Sigmoid colon (tissue), 6 donors: ENCODE measurements at regions not wholly inside any gene's neighbourhood (a gene's known extent, or its start where the extent isn't known, plus 50 kb on each side); places are given as distances from the start of the nearest gene placed in this dataset.

Experiments
- DNase-seq: peaks from one replicate; pipeline ENCODE4 v3.0.0-alpha.2; 2019
- H3K27ac ChIP-seq, 4 donors: fragments of 200-600 bp; sonication (generic); one replicate each; pipeline ENCODE4 v1.5.1; 2016 to 2019; ENCODE audit warnings: mild to moderate bottlenecking in 1 of 4
- H3K27me3 ChIP-seq, 3 donors: fragments of 200-600 bp; sonication (generic); one replicate each; pipeline ENCODE4 v1.5.1; 2019; ENCODE audit warnings: mild to moderate bottlenecking in 1 of 3
- H3K36me3 ChIP-seq, 4 donors: fragments of 200-600 bp; sonication (generic); one replicate each; pipeline ENCODE4 v1.5.1; 2016 to 2019
- H3K4me1 ChIP-seq, 4 donors: fragments of 200-600 bp; sonication (generic); one replicate each; pipeline ENCODE4 v1.5.1; 2017 to 2019
- H3K4me3 ChIP-seq, 4 donors: fragments of 200-600 bp; sonication (generic); one replicate each; pipeline ENCODE4 v1.5.1; 2017 to 2019; ENCODE audit warnings: mild to moderate bottlenecking in 2 of 4, moderate library complexity in 1 of 4
- H3K9me3 ChIP-seq, 4 donors: fragments of 200-600 bp in 3 of 4; sonication (generic) in 3 of 4; one replicate each; pipeline versions ENCODE4 v1.5.1 to v1.6.1; 2013 to 2019
- EP300 ChIP-seq, 4 donors: sonication (generic); formaldehyde crosslinking; IDR thresholded peaks; one replicate each; pipeline ENCODE4 v1.6.1; 2017; ENCODE audit warnings: antibody characterized with exemption in 4 of 4
- POLR2A ChIP-seq, 2 donors: fragments of 450-650 bp; IDR thresholded peaks; one replicate each; pipeline ENCODE4 v1.6.1; 2016; ENCODE audit warnings: antibody characterized with exemption in 2 of 2, mild to moderate bottlenecking in 2 of 2, moderate library complexity in 2 of 2
- POLR2AphosphoS5 ChIP-seq, 4 donors: sonication (generic); formaldehyde crosslinking; IDR thresholded peaks; one replicate each; pipeline ENCODE4 v1.6.1; 2017; ENCODE audit warnings: antibody characterized with exemption in 4 of 4
- WGBS, 2 donors: extraction: QIAGEN DNeasy Blood & Tissue Kit; methylation state at CpG; one replicate each; pipeline ENCODE4 v1.1.7; 2013; 5-methylcytosine and 5-hydroxymethylcytosine counted together
- intact Hi-C: fragments of 100-400 bp; cut with DNase I; formaldehyde crosslinking; loops from one replicate; pipeline ENCODE4 v1.15.1; 2023
- TF ChIP-seq, protein P1 (sequence below), 4 experiments: fragments of 450-650 bp in 3 of 4; fragments of 200-600 bp in 1 of 4; IDR thresholded peaks; one replicate each; pipeline ENCODE4 v1.5.1; 2016 to 2019; ENCODE audit warnings: antibody characterized with exemption in 4 of 4, mild to moderate bottlenecking in 3 of 4, moderate library complexity in 2 of 4
- donor health status: healthy with polysubstance abuse.
- donor health status: healthy.

DNA sequence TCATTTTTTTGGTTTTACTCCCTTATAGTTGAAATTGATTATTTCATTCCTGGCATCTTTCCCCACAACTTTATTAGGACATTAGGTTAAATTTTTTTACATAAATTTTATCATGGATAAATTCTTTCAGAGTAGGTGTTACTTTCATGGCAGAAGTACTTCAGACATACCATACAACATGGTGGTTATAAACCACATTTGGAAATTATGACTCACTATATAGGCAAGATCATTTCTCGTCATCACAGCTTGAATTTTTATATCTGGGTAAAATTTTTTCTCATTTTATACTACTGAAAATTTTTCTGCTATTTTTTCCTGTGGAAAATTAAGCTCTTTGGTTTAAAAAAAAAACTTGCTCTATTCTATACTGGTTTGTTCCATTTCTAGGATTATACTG is 111.9 kb upstream of the COL5A2 start:
- intact Hi-C loops = no loop called here
- H3K36me3 ChIP-seq = no peaks in the 10 kb centered on the region
- peaks cover 0 to 19% (median 11%) of the 10 kb centered on the region in 4 donors for H3K4me1 ChIP-seq
- H3K27me3 ChIP-seq = no peaks in the 10 kb centered on the region
- 82 to 84% methylated on average over 1 of the region's 1 CpG for WGBS, 2 donors
- H3K4me3 ChIP-seq = no peak overlapping the region
- DNase-seq = no peak
- peaks cover 0 to 2% (median 0%) of the 10 kb centered on the region in 4 donors for H3K9me3 ChIP-seq
- no peak overlapping the region for H3K27ac ChIP-seq
- TF ChIP-seq, protein P1, sequence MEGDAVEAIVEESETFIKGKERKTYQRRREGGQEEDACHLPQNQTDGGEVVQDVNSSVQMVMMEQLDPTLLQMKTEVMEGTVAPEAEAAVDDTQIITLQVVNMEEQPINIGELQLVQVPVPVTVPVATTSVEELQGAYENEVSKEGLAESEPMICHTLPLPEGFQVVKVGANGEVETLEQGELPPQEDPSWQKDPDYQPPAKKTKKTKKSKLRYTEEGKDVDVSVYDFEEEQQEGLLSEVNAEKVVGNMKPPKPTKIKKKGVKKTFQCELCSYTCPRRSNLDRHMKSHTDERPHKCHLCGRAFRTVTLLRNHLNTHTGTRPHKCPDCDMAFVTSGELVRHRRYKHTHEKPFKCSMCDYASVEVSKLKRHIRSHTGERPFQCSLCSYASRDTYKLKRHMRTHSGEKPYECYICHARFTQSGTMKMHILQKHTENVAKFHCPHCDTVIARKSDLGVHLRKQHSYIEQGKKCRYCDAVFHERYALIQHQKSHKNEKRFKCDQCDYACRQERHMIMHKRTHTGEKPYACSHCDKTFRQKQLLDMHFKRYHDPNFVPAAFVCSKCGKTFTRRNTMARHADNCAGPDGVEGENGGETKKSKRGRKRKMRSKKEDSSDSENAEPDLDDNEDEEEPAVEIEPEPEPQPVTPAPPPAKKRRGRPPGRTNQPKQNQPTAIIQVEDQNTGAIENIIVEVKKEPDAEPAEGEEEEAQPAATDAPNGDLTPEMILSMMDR (IDR thresholded peaks at IDR 0.05) = no peak
- TF ChIP-seq POLR2AphosphoS5 (IDR thresholded peaks at IDR 0.05) = no peak
- no peak for TF ChIP-seq EP300 (IDR thresholded peaks at IDR 0.05)
- TF ChIP-seq POLR2A (IDR thresholded peaks at IDR 0.05) = no peak

- Histone ChIP-seq H3K4me1 (peaks cover 0 to 6% (median 2%) of the 10 kb centered on the region in 4 donors), H3K27ac (no peak overlapping the region), H3K36me3 (no peaks in the 10 kb centered on the region), H3K27me3 (no peaks in the 10 kb centered on the region), H3K9me3 (peaks cover 0 to 2% (median 0%) of the 10 kb centered on the region in 4 donors), H3K4me3 (no peak overlapping the region)
- no peak for DNase-seq
- intact Hi-C loops = no loop called here
- TF ChIP-seq POLR2A (IDR thresholded peaks at IDR 0.05) (no peak), POLR2AphosphoS5 (IDR thresholded peaks at IDR 0.05) (no peak), EP300 (IDR thresholded peaks at IDR 0.05) (no peak)
- TF ChIP-seq, protein P1 (IDR thresholded peaks at IDR 0.05) = no peak
- WGBS, 2 donors = 92 to 94% methylated on average over 3 of the region's 3 CpGs
These were observed 113.6 kb upstream of the COL5A2 start for GRCh38 chr2:189293164-189293563.

GRCh38 chr2:189297446-189297845 is 117.9 kb upstream of the COL5A2 start:
- H3K9me3 ChIP-seq = no peaks in the 10 kb centered on the region
- H3K27ac ChIP-seq = no peak overlapping the region
- intact Hi-C loops = no loop called here
- H3K4me1 ChIP-seq = no peaks in the 10 kb centered on the region
- DNase-seq = no peak
- no peaks in the 10 kb centered on the region for H3K36me3 ChIP-seq
- TF ChIP-seq POLR2AphosphoS5 (IDR thresholded peaks at IDR 0.05) (no peak), POLR2A (IDR thresholded peaks at IDR 0.05) (no peak), EP300 (IDR thresholded peaks at IDR 0.05) (no peak)
- TF ChIP-seq, protein P1 (IDR thresholded peaks at IDR 0.05) = no peak
- no peaks in the 10 kb centered on the region for H3K27me3 ChIP-seq
- no peak overlapping the region for H3K4me3 ChIP-seq

- H3K4me1 ChIP-seq = no peaks in the 10 kb centered on the region
- H3K4me3 ChIP-seq = no peak overlapping the region
- no peaks in the 10 kb centered on the region for H3K9me3 ChIP-seq
- H3K27ac ChIP-seq = no peak overlapping the region
- intact Hi-C loops = no loop called here
- WGBS, 2 donors = 72 to 83% methylated on average over 1 of the region's 1 CpG
- no peak for DNase-seq
- no peaks in the 10 kb centered on the region for H3K27me3 ChIP-seq
- H3K36me3 ChIP-seq = no peaks in the 10 kb centered on the region
- TF ChIP-seq, protein P1 (IDR thresholded peaks at IDR 0.05) = no peak
These were observed 118.5 kb upstream of the COL5A2 start for GRCh38 chr2:189298038-189298437.

GRCh38 chr2:189298481-189298880 is 118.9 kb upstream of the COL5A2 start:
- H3K27ac ChIP-seq = no peak overlapping the region
- no peak for TF ChIP-seq POLR2AphosphoS5 (IDR thresholded peaks at IDR 0.05)
- TF ChIP-seq EP300 (IDR thresholded peaks at IDR 0.05) = no peak
- TF ChIP-seq POLR2A (IDR thresholded peaks at IDR 0.05) = no peak
- TF ChIP-seq, protein P1 (IDR thresholded peaks at IDR 0.05) = no peak
- no peaks in the 10 kb centered on the region for H3K36me3 ChIP-seq
- no peak for DNase-seq
- intact Hi-C loops = no loop called here
- 94 to 95% methylated on average over 1 of the region's 1 CpG for WGBS, 2 donors
- H3K9me3 ChIP-seq = no peaks in the 10 kb centered on the region
- H3K4me3 ChIP-seq = no peak overlapping the region
- no peaks in the 10 kb centered on the region for H3K27me3 ChIP-seq
- no peaks in the 10 kb centered on the region for H3K4me1 ChIP-seq
